Testis (tissue), 2 donors: ENCODE measurements at regions not wholly inside any gene's neighbourhood (a gene's known extent, or its start where the extent isn't known, plus 50 kb on each side); places are given as distances from the start of the nearest gene placed in this dataset.

Source experiments
- DNase-seq: peaks from one replicate; pipeline ENCODE4 v3.0.0-alpha.2; 2019
- H3K27ac ChIP-seq, 2 donors: fragments of 200-600 bp; sonication (generic); one replicate each; pipeline ENCODE4 v1.5.1; 2019
- H3K27me3 ChIP-seq: fragments of 200-600 bp; sonication (generic); one replicate; pipeline ENCODE4 v1.5.1; 2019
- H3K36me3 ChIP-seq: fragments of 200-600 bp; sonication (generic); one replicate; pipeline ENCODE4 v1.5.1; 2017; ENCODE audit warnings: low read depth; ENCODE audit errors: missing control alignments
- H3K4me1 ChIP-seq: fragments of 200-600 bp; sonication (generic); one replicate; pipeline ENCODE4 v1.5.1; 2019
- H3K4me3 ChIP-seq, 2 donors: fragments of 200-600 bp; sonication (generic); one replicate each; pipeline ENCODE4 v1.5.1; 2017 to 2019
- H3K9me3 ChIP-seq: fragments of 200-600 bp; sonication (generic); one replicate; pipeline ENCODE4 v1.5.1; 2017
- CTCF ChIP-seq, 3 experiments: fragments of 450-650 bp in 2 of 3; fragments of 200-600 bp in 1 of 3; sonication (generic) in 1 of 3; IDR thresholded peaks; one replicate each; pipeline ENCODE4 v1.5.1; 2016 to 2019; ENCODE audit warnings: antibody characterized with exemption in 3 of 3, mild to moderate bottlenecking in 2 of 3, moderate library complexity in 1 of 3
- POLR2A ChIP-seq: fragments of 450-650 bp; IDR thresholded peaks from one replicate; pipeline ENCODE4 v1.6.1; 2017; ENCODE audit warnings: antibody characterized with exemption, mild to moderate bottlenecking, moderate library complexity
- WGBS, 2 donors: methylation state at CpG; one replicate each; pipeline ENCODE4 v1.1.5; 2018; 5-methylcytosine and 5-hydroxymethylcytosine counted together
- intact Hi-C: fragments of 100-400 bp; cut with DNase I; formaldehyde crosslinking; loops from one replicate; pipeline ENCODE4 v1.15.1; 2023; ENCODE audit warnings: low total_unique reads
- small RNA-seq, 2 donors: library from RNA; depleted of rRNA; stranded (forward); fragments of <200 nt; gene quantifications; one replicate each; pipeline ENCODE3, GENCODE V24; 2016

- intact Hi-C loops = no loop called here
These were observed 142.8 kb upstream of the CT83 start for GRCh38 chrX:116605576-116605975.

GRCh38 chrX:116596010-116596409, 133.2 kb upstream of the CT83 start:
- 40 to 54% methylated on average over 1 of the region's 1 CpG for WGBS, 2 donors
- TF ChIP-seq POLR2A = no peak
- no peak for TF ChIP-seq CTCF (IDR thresholded peaks at IDR 0.05)
- intact Hi-C loops = no loop called here
- no peak for DNase-seq
- H3K4me1 ChIP-seq = no peaks in the 10 kb centered on the region
- no peaks in the 10 kb centered on the region for H3K36me3 ChIP-seq
- H3K9me3 ChIP-seq = no peaks in the 10 kb centered on the region
- H3K27me3 ChIP-seq = no peaks in the 10 kb centered on the region
- no peak overlapping the region for H3K27ac ChIP-seq
- no peak overlapping the region for H3K4me3 ChIP-seq

More at GRCh38 chrX:116605576-116605975, 142.8 kb upstream of the CT83 start:
- no peak overlapping the region for H3K4me3 ChIP-seq
- no peaks in the 10 kb centered on the region for H3K36me3 ChIP-seq
- H3K4me1 ChIP-seq = no peaks in the 10 kb centered on the region
- no peaks in the 10 kb centered on the region for H3K9me3 ChIP-seq
- TF ChIP-seq POLR2A (no peak), CTCF (IDR thresholded peaks at IDR 0.05) (no peak)
- no peak overlapping the region for H3K27ac ChIP-seq
- WGBS, 2 donors = 88% methylated on average over 1 of the region's 1 CpG; no CpG with 5 or more reads in 1 of the 2 donors
- H3K27me3 ChIP-seq = no peaks in the 10 kb centered on the region
- DNase-seq = no peak

Small RNA genes in the stretch of these regions (small RNA-seq; reads per million reads assigned to genes)
- gene RNU6-1323P = 0 reads per million in 2 donors
